SH-SY5Y (cell line): ENCODE measurements at regions not wholly inside any gene's neighbourhood (a gene's known extent, or its start where the extent isn't known, plus 50 kb on each side); places are given as distances from the start of the nearest gene placed in this dataset.

ENCODE experiments used
- GATA2 ChIP-seq: IDR thresholded peaks from 2 replicates; pipeline ENCODE4 v1.6.1; 2011; ENCODE audit warnings: mild to moderate bottlenecking, low read depth, low read length
- GATA3 ChIP-seq: IDR thresholded peaks from 2 replicates; pipeline ENCODE4 v1.6.1; 2011; ENCODE audit warnings: low read depth, mild to moderate bottlenecking, low read length, moderate library complexity

DNA sequence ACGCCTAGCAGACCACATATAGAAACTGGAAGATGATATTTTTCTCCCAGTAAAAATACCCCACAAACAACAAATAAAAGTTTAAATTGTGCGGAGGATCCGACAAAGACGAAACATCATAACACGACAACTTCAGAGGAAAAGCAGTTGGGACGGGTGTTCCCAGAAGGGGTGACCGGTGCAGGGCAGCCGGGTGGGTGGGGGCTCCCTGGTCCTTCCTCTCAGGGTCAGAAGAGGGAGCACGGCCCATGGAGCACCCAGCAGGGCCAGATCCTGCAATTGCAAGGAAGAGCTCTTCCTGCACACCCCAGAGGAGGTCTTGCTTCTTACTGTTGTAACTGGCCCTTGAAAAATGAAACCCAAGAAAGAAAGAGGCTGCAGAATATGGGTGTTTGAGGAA is 608.5 kb upstream of the MKI67 start:
- TF ChIP-seq GATA2, result no peak
- no peak for TF ChIP-seq GATA3
